AG08395 (cell line): ENCODE measurements at regions not wholly inside any gene's neighbourhood (a gene's known extent, or its start where the extent isn't known, plus 50 kb on each side); places are given as distances from the start of the nearest gene placed in this dataset.

Experiments
- DNase-seq: peaks from one replicate; pipeline ENCODE4 v3.0.0; 2012; ENCODE audit warnings: mixed read lengths, low spot score

GRCh38 chr6:40268166-40268565 is 319.0 kb downstream of the LRFN2 start:
- no peak for DNase-seq

GRCh38 chr6:40265615-40266014 is 321.5 kb downstream of the LRFN2 start:
- DNase-seq = no peak

GRCh38 chr6:40263970-40264369 is 323.2 kb downstream of the LRFN2 start:
- DNase-seq = no peak

GRCh38 chr6:40262363-40262762 is 324.8 kb downstream of the LRFN2 start:
- DNase-seq = no peak

GRCh38 chr6:40258531-40258930 is 324.3 kb upstream of the MOCS1 start:
- DNase-seq = no peak

- no peak for DNase-seq
These were observed 322.6 kb upstream of the MOCS1 start for GRCh38 chr6:40256831-40257230.

GRCh38 chr6:40256224-40256623 is 322.0 kb upstream of the MOCS1 start:
- no peak for DNase-seq

GRCh38 chr6:40253420-40253819 is 319.2 kb upstream of the MOCS1 start:
- DNase-seq = no peak

- no peak for DNase-seq
These were observed 318.4 kb upstream of the MOCS1 start for GRCh38 chr6:40252531-40253258.

- DNase-seq = no peak
These were observed 317.5 kb upstream of the MOCS1 start for GRCh38 chr6:40251637-40252300.

GRCh38 chr6:40249935-40250334 is 315.7 kb upstream of the MOCS1 start:
- no peak for DNase-seq

- no peak for DNase-seq
These were observed 313.4 kb upstream of the MOCS1 start for GRCh38 chr6:40247516-40248115.

GRCh38 chr6:40244699-40245098 is 310.4 kb upstream of the MOCS1 start:
- no peak for DNase-seq

- no peak for DNase-seq
These were observed 298.4 kb upstream of the MOCS1 start for GRCh38 chr6:40232698-40233097.

GRCh38 chr6:40227735-40228134 is 293.5 kb upstream of the MOCS1 start:
- DNase-seq = no peak

GRCh38 chr6:40222354-40222753 is 288.1 kb upstream of the MOCS1 start:
- DNase-seq = no peak

GRCh38 chr6:40219799-40220198 is 285.5 kb upstream of the MOCS1 start:
- DNase-seq = no peak

GRCh38 chr6:40210628-40211056 is 276.4 kb upstream of the MOCS1 start:
- no peak for DNase-seq

- no peak for DNase-seq
These were observed 271.5 kb upstream of the MOCS1 start for GRCh38 chr6:40205801-40206200.

GRCh38 chr6:40205004-40205403 is 270.7 kb upstream of the MOCS1 start:
- DNase-seq = no peak

- no peak for DNase-seq
These were observed 263.1 kb upstream of the MOCS1 start for GRCh38 chr6:40197371-40197770.

- DNase-seq = no peak
These were observed 261.9 kb upstream of the MOCS1 start for GRCh38 chr6:40196135-40196518.

- no peak for DNase-seq
These were observed 261.3 kb upstream of the MOCS1 start for GRCh38 chr6:40195428-40196134.
